ENCODE measurements at regions not wholly inside any gene's neighbourhood (a gene's known extent, or its start where the extent isn't known, plus 50 kb on each side); places are given as distances from the start of the nearest gene placed in this dataset.
"Not testable (repeated sequence)": the region's sequence is repeated elsewhere in the genome, so short reads cannot be mapped to it uniquely, and the experiment has no call there.

GRCh38 chrX:26851981-26852380 is 611.2 kb downstream of the PPP4R3C start:
- FAIRE-seq = no peak

GRCh38 chrX:26848511-26848910 is 614.6 kb downstream of the PPP4R3C start:
- FAIRE-seq = no peak

DNA sequence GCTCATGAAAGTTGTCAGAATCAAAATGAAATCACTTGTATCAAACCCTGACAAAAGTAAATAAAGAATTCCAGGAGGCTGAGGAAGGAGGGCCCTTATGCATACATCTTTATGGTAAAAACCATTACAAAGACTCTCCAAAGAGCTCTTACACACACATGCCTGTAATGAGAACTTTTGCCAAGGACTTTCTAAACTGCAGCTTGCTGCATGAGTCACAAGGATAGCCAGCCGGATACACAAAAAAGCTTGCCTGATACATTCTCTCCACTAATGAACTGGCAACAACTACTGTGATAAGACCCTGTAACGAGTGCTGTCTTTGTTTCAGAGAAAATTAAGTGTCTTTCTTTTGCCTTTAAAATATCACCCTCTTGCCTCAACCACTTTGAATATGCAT is 618.1 kb downstream of the PPP4R3C start:
- FAIRE-seq = no peak

DNA sequence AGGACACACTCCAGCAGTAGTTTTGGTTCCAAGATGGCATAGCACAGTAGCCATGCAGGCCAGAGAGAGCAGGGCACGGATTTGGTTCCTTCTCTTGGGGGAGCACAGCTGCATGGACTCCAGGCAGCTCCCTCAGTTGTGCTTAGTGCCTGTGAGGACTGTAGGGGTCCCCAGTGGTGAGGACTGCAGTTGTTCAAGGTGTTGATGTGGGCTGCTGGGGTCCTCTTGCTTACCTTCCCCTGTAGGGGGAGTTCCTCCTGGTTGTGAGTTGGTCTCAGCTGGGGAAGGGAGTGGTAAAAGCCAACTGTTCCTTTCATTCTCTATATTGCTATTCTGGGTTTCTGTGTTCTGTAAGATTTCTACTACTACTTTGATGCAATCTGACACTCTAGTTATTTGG is 606.5 kb downstream of the MAGEB5 start:
- FAIRE-seq = no peak

- no peak for FAIRE-seq
These were observed 573.8 kb downstream of the MAGEB5 start for GRCh38 chrX:26789751-26790150.

GRCh38 chrX:26788402-26788998 is 572.5 kb downstream of the MAGEB5 start:
- no peak for FAIRE-seq

- no peak for FAIRE-seq
These were observed 567.7 kb downstream of the MAGEB5 start for GRCh38 chrX:26783512-26784225.

- FAIRE-seq = no peak
These were observed 562.4 kb downstream of the MAGEB5 start for GRCh38 chrX:26778320-26778888.

GRCh38 chrX:26762253-26762652 is 546.3 kb downstream of the MAGEB5 start:
- no peak for FAIRE-seq

DNA sequence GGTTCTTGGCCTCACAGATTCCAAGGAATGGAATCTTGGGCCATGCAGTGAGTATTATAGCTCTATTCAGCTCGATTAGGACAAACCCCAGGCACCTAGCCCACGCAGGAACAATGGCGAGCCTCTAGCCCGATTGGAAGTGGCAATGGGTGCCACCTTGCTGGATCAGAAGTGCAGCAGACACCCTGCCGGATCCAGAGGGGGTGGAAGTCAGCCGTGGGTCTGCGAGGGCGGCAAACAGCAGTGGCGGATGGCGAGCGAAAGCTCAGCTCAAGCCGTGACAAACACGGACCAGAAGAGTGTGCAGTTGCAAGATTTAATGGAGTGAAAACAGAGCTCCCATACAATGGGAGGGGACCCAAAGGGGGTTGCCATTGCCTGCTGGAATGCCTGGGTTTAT is 539.8 kb downstream of the MAGEB5 start:
- FAIRE-seq = not testable (repeated sequence)

DNA sequence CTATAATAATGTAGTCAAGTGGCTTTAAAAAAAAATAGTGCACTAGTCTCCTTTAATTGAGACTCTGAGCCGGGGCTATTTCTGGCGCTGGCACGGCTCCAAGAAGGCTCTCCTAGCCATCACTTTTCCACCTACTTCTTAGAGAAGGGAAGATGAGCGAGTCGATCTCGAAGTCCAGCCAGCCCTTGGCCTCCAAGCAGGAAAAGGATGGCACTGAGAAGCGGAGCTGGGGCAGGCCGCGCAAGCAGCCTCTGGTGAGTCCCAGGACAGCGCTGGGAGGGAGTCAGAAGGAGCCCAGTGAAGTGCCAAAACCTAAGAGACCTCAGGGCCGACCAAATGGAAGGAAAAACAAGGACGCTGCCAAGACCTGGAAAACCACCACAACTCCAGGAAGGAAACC is 531.9 kb downstream of the MAGEB5 start:
- FAIRE-seq = no peak

GRCh38 chrX:26722666-26723428 is 506.9 kb downstream of the MAGEB5 start:
- no peak for FAIRE-seq

DNA sequence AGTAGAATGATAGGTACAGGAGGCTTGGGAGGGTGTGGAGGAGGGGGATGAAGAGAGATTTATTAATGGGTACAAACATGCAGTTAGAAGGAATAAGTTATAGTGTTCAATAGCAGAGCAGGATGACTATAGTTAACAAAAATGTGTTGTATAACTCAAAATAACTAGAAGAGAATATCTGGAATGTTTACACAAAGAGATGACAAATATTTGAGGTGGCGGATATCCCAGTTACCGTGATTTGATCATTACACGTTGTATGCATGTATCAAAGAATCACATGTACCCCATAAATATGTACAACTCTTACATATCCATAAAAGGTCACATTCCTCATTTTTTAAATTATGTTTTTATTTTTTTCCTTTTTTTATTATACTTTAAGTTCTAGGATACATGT is 456.6 kb downstream of the MAGEB5 start:
- FAIRE-seq = no peak

DNA sequence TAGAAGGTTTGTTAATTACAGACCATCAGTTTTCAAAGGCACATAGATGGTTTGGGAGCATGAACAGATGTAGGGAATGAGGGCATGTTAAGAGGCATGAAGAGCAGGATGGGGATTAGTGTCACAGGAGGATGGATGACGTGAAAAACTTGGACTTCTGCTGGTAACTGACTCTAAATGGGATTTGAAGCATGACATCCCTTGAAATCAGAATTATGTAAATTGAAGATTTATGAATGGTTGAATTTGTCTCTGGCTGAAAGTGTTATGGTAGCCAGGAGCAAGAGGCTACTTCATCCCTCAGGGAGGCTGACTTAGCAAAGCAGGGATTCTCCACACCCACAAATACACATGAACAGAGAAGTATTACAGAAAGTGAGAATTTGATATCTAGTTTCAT is 454.6 kb downstream of the MAGEB5 start:
- no peak for FAIRE-seq

DNA sequence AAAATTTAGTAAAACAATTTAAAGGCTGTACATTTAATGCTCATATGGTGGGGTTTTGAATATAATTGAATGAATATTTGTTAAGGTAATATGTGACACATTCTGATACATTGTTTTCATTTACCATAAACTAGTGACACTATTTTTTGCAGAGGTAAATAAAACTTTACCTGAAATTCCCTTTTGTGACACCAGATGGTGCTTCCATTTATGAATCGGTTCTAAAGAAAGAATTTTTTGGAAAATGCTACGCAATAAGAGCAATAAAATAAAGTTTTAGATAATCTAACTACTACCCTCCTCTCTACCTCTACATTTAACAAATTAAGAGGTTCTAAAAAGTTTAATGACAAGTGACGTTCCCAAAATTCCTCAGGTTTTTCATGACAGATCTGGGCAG is 448.9 kb downstream of the MAGEB5 start:
- FAIRE-seq = no peak

DNA sequence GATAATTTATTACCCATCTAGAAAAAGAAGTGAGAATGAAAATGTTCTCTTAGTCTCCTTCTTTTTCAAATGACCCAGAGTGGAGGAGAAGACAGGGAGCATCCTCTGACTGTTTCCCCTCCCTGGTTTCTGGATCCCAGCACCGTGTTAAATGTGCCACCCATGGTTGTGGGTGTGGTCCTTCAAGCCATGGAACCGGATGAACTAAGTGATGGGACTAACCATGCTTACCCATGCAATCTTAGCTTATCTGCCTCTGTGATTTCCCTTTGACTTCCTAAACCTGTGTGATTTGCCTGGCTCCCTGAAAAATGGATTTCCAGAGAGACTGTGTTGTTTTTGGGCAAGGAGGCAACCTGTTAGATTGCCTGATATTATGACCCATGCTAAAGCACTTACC is 437.1 kb downstream of the MAGEB5 start:
- FAIRE-seq = no peak

DNA sequence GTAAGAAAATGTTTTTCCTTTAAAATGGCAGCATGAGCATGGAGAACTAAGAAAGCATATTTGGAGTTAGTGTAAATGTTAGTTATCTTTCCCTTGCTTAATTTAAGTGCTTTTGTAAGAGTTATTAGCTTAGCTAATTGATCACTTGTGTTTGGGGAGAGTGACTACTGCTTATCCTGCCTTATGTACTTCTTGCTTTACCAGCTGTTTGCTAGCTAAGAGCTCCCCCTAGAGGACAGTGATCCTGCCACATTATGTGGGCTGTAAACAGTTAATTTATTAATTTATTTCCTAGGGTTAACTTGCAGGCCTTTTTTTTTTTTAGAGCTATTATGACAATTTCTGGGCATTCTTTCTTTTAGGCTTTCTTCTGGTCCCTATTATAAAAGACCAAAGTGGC is 435.8 kb downstream of the MAGEB5 start:
- FAIRE-seq = no peak

DNA sequence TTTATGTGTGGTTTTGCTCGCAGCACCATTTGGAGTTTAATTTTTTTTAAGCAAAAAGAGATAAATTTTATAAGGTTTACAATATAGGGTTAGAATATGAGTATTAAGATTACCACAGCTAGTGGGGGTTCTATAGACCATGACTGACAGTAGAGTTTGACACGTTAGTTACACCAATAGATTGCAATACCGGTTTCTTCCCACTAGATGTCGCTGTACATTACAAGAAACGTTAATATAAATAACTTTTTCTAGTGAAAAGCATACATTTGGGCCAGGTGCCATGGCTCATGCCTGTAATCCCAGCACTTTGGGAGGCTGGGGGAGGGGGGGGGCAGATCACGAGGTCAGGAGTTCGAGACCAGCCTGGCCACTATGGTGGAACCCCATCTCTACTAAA is 433.6 kb downstream of the MAGEB5 start:
- FAIRE-seq = no peak

- FAIRE-seq = no peak
These were observed 415.4 kb downstream of the MAGEB5 start for GRCh38 chrX:26631385-26631784.

GRCh38 chrX:26613956-26614355 is 398.0 kb downstream of the MAGEB5 start:
- FAIRE-seq = no peak

DNA sequence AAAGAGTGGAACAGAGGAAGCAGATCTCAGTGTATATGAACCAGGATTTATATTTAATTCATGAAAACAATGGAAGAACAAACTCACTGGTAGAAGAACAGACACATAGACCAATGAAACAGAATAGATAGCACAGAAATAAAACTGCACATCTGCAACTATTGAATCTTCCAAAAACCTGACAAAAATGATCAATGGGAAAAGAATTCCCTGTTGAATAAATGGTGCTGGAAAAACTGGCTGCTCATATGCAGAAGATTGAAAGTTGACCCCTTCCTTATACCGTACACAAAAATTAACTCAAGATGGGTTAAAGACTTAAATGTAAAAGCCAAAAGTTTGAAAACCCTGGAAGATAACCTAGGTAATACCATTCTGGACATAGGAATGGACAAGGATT is 391.0 kb downstream of the MAGEB5 start:
- no peak for FAIRE-seq

DNA sequence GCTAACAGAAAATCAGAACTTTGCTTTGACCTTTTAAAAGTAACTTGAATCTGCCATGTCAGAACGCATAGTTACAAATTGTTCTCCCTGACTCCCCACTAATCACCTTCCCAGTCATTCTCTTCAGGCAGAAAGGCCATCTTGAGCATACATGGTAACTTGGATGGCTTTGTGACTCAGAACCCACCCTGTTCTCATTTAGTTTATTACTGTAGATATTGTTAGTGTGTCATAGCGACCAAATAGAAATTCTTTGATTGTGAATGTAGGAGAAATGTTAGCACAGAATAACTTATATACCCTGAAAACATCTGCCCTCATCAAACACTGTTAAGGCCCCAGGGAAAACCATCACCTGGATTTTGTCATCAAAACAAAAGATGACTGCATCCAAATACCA is 382.0 kb downstream of the MAGEB5 start:
- no peak for FAIRE-seq

GRCh38 chrX:26590849-26591248 is 374.9 kb downstream of the MAGEB5 start:
- no peak for FAIRE-seq

DNA sequence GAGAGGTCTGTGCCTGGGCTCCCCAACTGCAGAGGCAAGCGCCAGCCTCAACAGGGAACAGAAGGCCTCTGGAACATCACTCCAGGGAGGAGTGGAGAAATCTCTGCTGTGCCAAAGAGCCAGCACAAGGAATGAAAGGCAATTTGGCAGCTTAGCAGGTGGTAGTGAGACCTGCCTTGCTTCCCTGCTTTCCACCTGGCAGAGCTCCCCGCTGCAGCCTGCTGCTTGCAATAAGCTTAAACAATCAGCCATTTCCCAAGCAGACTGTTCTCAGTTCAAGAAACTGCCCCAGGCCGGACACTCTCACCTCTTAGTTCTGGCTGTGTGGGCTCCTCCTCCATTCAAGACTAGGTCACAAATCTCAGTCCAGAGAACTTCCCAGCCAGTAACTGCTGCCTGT is 370.6 kb downstream of the MAGEB5 start:
- no peak for FAIRE-seq
